ENCODE measurements at regions not wholly inside any gene's neighbourhood (a gene's known extent, or its start where the extent isn't known, plus 50 kb on each side); places are given as distances from the start of the nearest gene placed in this dataset.
"Not testable (repeated sequence)": the region's sequence is repeated elsewhere in the genome, so short reads cannot be mapped to it uniquely, and the experiment has no call there.

DNA sequence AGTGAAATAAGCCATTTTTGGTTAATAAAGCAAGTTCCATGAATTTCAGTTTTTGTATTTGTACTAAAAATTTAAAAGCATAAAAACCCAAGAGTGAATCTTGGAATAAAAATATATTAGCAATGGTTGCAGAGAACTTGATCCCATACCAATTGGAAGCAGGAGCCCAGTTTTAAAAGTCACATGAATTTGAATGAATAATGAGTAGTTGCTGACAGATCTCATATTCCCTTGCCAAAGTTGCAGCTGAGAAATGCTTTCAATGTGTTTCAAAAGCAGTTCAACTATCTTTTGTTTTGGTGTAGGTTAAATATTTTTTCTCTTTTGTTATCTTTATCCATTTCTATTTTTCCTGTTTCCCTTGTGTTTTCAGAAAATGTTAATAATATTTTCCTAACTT, 818.6 kb downstream of the CDH18 start:
- DNase-seq: no peak

DNA sequence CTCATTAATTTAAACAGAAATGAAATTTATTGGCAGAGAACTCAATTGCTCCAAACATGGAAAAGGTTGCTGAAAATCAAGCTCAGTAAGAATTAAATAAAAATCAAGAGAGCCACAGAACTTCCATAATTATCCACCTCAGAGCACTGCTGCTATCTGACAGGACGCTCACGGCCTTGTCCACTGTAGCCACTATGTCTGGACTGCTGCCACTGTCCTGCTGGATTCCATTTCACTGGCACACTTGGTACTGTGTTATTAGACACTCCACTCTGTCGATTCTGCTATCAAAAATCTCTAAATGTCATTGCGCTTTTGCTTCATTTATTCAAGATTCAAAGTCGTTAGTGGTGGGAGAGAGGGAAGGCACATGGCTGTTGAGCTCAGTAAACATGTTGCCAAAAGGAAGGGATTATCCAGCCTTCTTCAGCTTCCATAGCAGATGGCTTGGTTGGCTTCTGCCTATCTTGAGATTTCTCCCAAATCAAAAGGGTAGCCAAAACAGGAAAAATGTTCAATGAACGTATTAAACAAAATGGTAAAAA, 815.0 kb downstream of the CDH18 start:
- no peak for DNase-seq

DNA sequence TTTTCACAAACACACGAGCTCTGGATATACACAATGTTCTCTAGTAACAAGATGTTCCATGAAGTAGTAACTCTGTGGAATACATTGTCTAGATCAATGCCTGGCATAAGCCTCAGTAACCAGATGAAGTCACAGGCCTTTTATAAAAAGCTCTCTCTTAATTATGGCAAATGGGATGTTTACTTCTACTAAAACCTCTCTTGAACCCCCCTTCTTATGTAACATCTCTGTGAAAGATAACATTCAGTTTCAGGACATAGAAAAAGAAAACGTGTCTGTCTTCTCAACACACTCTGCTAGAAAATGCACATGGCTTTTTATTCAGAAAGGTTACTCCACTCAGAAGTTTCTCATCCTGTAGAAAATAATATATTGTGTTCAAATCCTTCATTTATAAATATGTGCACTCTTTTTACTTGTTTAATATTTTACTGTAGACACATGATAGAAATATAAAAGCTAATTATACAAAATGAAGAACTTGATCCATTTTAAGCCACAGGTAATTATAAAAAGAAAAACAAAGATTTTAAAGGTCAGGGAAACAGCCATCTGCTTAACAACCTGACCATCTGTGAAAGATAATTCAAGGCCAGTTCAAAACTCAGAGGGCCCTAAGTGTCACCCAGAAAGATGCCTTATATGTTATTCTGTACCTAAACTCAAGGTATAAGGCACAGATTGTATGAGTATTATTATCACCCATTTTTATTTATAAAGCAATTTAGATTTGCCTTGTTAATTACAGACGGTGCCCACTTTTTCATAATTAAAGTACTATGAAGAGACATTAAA, 812.0 kb downstream of the CDH18 start:
- no peak for DNase-seq

DNA sequence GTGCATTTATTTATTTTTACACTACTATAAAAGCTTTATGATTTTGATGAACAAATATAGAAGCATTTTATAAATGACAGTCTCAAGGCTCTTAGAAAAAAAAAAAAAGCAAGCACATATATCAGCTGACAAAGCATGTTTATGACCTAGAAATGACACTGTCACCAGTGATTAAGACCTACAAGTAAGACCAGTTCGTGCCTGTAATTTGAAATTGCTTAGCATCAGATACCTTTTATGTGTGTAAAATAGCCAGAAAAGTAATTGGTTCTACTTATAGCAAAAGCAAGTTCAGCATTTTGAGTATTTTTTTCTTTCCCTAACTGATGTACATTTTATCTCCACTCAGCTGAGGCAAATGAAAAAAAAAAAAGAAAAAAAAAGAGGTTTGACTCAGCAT, 808.4 kb downstream of the CDH18 start:
- DNase-seq: peak; percentile 73

DNA sequence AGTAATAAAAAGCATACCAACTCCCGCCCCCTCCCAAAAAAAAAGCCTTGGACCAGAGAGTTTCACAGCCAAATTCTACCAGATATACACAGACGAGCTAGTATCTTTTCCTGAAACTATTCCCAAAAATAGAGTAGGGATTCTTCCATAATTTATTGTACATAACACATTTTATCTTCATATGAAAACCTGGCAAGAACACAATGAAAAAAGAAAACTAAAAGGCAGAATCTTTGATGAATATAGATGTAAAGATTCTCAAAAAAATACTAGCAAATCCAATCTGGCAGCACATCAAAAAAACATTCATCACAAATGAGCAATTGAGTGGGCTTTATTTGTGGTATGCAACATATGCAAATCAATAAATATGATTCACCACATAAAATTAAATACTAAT, 798.8 kb downstream of the CDH18 start:
- DNase-seq: no peak

DNA sequence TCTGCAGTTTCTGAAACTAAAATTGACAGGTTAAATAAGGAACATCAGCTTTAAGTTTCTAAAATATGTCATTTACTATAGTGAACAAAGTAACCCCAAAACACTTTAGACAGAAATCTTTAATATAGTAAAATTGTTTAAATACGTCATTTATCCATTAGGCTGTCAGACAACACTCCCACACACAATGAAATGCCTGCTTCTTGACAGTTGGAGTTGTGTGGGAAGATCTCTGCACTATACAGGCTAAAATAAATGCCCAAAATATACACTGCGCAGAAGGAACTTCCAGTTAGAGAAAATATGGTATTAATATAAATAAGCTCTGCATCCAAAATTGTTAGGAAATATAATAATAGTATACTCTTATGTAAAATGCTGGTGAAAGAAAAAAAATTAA, 794.4 kb downstream of the CDH18 start:
- no peak for DNase-seq

DNA sequence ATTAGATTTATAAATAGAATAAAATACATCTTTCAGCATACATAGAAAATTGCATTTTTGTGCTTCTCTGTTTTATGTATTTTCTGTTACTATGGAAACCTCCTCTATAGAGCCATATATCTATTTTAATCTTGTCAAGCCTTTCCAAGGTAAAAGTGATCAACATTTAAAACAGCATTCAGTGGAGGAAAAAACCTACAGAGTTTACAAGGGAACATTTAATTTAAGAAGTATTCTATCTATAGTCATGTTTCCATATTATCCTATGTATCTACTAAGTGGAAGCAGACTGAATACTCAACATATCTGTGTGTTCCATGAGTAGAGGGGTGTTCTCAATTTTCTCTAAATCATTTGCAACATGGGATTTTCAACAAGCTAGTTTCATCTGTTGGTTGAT, 791.4 kb downstream of the CDH18 start:
- no peak for DNase-seq

DNA sequence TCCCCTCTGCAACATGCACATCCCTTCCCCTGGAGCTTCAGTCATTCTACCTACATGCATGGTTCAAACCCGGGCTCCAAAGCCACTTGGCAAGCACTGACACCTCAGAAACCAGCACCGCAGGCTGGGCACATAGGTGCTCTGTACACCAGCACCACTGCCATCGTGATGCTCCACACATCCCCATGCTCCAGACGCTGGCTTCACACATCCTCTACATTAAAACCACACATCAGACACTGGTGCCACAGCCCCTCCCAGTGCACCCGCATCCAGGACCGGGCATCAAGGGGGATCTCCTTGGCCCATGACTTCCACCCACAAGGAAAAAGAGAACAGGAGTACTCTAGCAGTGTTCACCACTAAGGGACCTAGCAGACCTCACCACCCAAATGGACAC, 787.7 kb downstream of the CDH18 start:
- no peak for DNase-seq

DNA sequence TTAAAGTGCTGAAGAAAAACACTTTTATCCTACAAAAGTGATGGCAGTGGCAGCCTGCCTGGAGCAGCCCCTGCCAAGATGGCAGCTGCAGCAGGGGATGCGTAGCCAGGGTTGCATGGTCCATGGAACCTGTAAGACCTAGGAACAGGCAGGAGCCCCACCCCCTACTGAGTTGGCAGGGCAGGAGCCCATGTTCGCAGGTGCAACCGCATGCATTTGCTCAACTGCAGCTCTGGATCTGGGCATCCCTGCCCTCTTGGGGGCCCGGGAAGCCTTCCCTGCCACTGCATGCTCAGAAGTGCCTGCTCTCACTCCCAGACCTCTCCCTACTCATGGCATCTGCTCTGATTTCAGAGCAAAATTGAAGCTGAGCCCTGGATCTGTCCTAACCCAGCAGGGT, 779.6 kb downstream of the CDH18 start:
- DNase-seq: no peak

DNA sequence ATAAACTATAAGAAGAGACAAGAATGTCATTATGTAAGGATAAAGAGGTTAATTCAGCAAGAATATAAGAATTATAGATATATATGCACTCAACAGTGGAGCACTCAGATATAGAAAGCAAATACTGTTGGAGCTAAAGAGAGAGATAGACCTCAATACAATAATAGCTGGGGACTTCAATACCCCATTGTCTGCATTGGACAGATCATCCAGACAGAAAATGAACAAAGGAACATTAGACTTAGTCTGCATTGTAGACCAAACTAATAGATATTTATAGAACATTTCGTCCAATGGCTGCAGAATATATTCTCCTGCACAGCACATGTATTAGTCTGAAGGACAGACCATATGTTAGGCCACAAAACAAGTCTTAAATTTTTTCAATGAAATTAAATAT, 777.1 kb downstream of the CDH18 start:
- DNase-seq: no peak

DNA sequence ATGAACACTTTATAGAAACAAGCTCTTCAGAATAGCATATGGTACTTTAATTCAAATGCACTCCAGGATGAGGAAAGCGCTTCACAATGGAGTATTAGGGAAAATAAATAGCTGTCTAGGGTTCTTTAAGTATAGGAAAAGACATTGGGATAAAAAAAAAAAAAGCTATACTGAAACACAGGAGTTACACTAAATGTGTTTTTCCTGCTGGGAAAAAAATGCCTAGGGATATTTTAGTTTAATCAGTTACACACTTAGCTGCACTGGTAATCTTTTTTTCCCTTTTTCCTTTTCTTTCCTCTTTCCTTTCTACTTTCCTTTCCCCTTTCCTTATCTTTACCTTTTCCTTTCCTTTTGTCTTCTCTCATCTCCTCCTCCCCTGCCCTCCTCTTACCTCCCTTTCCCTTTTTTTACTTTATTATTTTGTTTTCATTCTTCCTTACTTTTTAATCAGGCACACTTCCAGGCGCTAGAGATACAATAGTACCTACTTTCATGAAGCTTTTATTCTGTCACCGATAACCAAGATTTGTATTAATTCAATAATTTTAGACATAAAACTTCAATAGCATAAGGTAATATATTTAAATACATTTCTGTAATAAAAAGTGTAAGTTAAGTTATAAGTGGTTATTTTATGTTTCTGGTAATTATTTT, 758.7 kb downstream of the CDH18 start:
- DNase-seq: no peak

DNA sequence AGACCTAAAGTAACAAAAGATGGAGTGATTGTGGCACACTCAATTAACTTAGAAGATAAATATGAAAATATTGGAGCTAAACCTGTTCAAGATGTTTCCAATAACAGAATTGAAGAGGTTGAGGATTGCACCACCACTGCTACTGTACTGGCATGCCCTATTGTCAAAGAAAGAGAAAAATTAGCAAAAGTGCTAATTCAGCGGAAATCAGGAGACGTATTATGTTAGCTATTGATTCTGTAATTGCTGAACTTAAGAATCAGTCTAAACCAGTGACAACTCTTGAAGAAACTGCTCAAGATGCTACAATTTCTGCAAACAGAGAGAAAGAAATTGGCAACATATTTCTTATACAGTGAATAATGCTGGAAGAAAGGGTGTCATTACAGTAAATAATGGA, 754.4 kb downstream of the CDH18 start:
- DNase-seq: no peak

DNA sequence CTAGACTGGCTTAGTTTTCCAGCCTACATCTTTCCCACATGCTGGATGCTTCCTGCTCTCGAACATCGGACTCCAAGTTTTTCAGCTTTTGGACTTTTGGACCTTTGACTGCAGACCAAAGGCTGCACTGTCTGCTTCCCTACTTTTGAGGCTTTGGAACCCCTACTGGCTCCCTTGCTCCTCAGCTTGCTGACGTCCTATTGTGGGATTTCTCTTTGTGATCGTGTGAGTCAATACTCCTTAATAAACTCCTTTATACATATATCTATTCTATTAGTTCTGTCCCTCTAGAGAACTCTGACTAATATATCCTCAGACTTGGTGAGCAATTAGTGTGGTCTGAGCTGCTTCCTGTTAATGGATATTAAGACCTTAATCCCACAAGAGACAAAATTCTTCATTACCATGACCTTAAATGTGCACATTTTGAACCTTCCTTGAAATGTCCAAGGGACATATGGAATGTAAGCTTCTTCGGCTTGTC, 752.9 kb downstream of the CDH18 start:
- DNase-seq: no peak

DNA sequence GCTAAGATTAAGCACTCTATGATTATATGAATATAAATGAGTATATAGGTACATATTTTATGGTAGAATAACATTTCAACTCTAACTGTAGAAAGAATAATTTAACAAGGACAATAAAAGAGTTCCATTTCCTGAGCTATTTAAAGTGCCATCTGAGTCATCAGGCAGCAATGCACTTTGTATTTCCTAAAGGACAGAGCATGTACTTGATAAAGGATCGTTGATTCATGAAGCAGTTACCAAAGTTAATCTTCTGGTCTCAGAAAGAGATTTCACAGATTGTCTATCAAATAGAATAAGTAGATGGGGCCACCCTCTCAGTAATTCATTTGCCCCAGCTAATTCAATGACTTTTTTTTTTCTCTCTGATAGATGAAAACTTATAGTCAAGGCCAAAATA, 747.8 kb downstream of the CDH18 start:
- no peak for DNase-seq

DNA sequence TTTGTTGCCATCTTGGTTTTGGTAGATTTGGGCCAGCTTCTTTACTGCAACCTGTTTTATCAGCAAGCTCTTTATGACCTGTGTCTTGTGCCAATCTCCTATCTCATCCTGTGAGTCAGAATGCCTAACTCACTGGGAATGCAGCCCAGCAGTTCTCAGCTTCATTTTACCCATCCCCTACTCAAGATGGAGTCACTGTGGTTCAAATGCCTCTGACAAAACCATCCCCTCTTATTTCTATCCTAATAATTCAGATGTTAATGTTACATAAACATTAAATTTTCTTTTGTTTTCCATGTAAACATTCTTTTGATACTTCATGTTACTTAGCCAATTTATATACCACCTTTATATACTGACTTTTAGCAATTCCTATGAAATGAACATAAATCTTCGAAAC, 746.3 kb downstream of the CDH18 start:
- no peak for DNase-seq

DNA sequence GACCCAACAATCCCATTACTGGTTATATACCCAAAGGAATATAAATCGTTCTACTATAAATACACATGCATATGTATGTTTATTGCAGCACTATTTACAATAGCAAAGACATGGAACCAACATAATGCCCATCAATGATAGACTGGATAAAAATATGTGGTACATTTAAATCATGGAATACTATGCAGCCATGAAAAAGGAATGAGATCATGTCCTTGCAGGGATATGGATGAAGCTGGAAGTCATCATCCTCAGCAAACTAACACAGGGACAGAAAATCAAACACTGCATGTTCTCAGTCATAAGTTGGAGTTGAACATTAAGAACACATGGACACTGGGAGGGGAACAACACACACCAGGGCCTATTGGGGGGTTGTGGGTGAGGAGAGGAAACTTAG, 741.8 kb downstream of the CDH18 start:
- DNase-seq: not testable (repeated sequence)

DNA sequence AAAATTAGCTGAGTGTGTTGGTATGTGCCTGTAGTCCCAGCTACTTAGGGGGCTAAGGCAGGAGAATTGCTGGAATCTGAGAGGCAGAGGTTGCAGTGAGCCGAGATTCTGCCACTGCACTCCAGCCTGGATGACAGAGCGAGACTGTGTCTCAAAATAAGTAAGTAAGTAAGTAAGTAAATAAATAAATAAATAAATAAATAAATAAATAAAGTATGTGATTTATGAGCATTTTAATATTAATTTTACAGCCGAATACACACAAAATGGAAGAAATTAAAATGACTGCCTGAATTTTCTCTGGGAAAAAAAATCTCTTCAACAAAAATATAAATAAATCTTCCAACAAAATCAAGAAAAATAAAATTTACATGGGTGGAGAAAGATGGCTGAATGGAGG, 740.7 kb downstream of the CDH18 start:
- DNase-seq: no peak

DNA sequence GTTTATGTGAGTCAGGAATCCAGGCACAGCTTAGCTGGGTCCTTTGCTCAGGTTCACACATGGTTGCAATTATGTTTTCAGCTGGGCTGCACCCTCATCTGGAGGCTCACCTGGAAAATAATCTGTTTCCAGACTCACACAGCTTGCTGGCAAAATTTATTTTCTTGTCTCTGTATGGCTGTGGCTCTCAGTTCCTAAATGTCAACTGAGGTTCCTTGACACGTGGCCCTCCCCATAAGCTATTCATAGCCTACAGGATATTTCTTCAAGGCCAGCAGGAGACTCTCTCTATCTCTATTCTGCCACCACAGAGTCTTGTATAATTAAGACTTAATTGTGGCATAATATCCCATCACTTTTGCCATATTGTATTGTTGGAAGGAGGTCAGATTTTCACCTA, 732.0 kb downstream of the CDH18 start:
- peak; percentile 17 for DNase-seq

DNA sequence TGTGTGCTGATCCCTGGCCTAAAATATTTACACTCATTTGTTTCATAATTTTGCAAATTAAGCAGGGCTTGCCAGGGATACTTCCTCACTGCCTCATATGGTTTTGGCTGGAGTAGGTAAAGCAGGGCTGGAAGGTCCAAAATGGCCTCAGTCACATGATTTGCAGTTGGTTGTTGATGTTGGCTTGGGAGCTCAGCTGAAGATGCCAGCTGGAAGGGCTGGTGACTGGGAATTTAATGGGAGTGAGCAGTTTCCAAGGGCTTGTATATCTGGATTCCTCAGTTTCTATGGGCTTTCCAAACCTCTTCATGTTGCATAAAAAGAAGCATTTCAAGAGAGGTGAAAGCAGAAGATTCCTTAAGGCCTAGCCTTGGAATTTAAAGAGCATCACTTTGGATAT, 729.3 kb downstream of the CDH18 start:
- no peak for DNase-seq

DNA sequence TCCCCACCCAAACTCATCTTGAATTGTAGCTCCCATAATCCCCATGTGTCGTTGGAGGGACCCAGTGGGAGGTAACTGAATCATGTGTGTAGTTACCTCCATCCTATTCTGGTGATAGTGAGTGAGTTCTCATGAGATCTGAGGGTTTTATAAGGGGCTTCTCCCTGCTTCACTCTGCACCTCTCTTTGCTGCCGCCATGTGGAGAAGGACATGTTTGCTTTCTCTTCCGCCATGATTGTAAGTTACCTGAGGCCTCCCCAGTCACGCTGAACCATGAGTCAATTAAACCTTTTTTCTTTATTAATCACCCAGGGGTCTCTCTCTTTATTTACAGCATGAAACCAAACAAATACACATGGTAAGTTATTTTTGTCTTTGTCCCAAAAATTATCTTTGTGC, 726.1 kb downstream of the CDH18 start:
- DNase-seq: no peak

DNA sequence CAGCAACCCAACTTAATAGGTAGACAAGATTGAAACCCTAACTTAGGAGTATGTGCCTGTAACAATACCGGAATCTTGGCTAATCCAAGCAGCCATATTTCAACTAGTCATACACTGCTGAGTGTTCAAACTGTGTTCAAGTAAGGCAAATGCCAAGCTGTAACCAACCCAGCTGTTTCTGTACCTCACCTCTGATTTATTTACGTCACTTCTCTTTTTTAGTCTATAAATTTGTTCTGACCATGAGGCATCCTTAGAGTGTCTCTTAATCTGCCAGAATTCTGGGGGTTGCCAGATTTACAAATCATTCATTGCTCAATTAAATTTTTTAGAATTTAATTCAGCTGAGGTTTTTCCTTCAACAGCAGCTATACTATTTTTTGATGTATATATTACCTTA, 723.2 kb downstream of the CDH18 start:
- no peak for DNase-seq

DNA sequence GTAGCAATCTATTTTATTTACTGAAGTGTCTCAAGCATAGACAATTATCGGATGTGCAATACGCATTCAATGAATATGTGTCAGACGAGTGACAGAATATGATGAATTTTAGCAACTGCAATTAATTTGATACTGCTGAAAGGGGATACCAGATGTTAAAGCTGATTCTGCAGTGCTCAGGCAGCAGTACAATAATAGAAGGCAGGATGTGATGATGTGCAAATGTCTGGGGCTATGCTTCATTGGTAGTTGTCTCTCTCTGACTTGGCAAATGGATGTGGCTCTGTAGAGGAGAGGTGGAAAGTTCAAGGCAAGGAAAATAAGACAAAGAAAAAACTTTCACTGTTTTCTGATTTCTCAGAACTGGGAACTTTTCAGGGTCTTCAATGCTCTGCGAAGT, 721.2 kb downstream of the CDH18 start:
- no peak for DNase-seq

DNA sequence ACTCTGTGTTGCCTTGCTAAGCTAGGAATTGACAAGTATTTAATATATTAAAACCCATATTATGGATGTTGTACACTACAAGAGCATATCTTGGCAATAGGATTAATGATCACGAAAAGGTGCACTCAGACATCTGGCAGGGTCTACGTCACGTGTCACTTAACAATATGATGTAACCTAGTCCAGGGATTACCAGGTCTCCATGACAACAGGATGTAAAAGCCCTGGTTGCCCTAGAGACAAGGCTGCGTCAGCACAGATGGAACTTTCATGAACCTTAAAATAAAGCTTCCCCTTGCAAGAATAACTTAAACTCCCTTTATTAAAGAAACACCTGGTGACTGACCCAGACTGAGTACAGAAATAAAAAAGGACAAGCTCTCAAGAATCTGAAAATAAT, 717.8 kb downstream of the CDH18 start:
- peak; percentile 56 for DNase-seq

DNA sequence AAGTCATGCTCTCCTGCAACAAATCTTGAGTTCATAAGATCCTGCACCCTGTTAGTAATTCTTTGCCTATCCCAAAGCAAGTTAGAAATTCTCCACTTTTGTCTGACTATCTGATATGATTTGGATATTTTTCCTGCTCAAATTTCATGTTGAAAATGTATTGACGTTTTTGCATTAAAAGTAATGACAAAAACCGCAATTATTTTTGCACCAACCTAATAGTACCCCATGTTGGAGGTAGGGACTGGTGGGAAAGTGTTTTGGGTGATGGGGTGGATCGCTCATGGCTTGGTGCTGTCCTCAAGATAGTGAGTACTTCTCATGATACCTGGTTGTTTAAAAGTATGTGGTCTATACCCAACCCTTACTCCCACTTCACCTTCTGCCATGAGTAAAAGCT, 713.4 kb downstream of the CDH18 start:
- DNase-seq: no peak

DNA sequence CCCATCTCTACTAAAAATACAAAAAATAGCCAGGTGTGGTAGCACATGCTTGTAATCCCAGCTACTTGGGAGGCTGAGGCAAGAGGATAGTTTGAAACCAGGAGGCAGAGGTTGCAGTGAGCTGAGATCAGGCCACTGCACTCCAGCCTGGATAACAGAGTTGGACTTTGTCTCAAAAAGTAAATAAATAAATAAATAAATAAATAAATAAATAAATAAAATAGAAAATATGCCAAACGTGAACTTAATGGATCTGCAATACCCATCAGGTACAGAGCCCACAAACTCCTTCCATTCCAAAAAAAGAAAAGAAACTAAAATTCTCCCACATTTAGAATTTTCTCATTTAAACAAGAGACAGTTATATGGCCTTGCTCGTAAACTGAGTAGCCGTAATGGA, 702.7 kb downstream of the CDH18 start:
- no peak for DNase-seq
